Chondrocyte (in vitro differentiated cells): ENCODE measurements at regions not wholly inside any gene's neighbourhood (a gene's known extent, or its start where the extent isn't known, plus 50 kb on each side); places are given as distances from the start of the nearest gene placed in this dataset.

Source experiments
- DNase-seq: peaks from one replicate; pipeline ENCODE4 v3.0.0; 2021; ENCODE audit warnings: mixed read lengths, low spot score
- H3K27ac Mint-ChIP-seq: one replicate; pipeline ENCODE4 v1.8.0; 2021; ENCODE audit warnings: mild to moderate bottlenecking, moderate library complexity, mixed read lengths; ENCODE audit not compliant: unreplicated experiment
- H3K27me3 Mint-ChIP-seq: 2 replicates; pipeline ENCODE4 v1.8.0; 2021; ENCODE audit warnings: low read depth, mixed read lengths
- H3K36me3 Mint-ChIP-seq: 2 replicates; pipeline ENCODE4 v1.8.0; 2021; ENCODE audit warnings: low read depth, mixed read lengths
- H3K4me1 Mint-ChIP-seq: 2 replicates; pipeline ENCODE4 v1.8.0; 2021; ENCODE audit warnings: low read depth, mild to moderate bottlenecking, mixed read lengths
- H3K4me3 Mint-ChIP-seq: one replicate; pipeline ENCODE4 v1.8.0; 2021; ENCODE audit warnings: mild to moderate bottlenecking, moderate library complexity, mixed read lengths; ENCODE audit not compliant: unreplicated experiment
- H3K9me3 Mint-ChIP-seq: 2 replicates; pipeline ENCODE4 v1.8.0; 2021; ENCODE audit warnings: low read depth, mixed read lengths
- TF ChIP-seq, protein P1 (sequence below): fragments of 200-600 bp; sonication (generic); IDR thresholded peaks from 2 replicates; pipeline ENCODE4 v1.5.0; 2021; ENCODE audit warnings: antibody characterized with exemption, mild to moderate bottlenecking, moderate library complexity

- no peak for DNase-seq
- H3K4me1 Mint-ChIP-seq, result peaks cover 32% of the 10 kb centered on the region
- TF ChIP-seq, protein P1, sequence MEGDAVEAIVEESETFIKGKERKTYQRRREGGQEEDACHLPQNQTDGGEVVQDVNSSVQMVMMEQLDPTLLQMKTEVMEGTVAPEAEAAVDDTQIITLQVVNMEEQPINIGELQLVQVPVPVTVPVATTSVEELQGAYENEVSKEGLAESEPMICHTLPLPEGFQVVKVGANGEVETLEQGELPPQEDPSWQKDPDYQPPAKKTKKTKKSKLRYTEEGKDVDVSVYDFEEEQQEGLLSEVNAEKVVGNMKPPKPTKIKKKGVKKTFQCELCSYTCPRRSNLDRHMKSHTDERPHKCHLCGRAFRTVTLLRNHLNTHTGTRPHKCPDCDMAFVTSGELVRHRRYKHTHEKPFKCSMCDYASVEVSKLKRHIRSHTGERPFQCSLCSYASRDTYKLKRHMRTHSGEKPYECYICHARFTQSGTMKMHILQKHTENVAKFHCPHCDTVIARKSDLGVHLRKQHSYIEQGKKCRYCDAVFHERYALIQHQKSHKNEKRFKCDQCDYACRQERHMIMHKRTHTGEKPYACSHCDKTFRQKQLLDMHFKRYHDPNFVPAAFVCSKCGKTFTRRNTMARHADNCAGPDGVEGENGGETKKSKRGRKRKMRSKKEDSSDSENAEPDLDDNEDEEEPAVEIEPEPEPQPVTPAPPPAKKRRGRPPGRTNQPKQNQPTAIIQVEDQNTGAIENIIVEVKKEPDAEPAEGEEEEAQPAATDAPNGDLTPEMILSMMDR, result no peak
- peaks cover 2% of the 10 kb centered on the region for H3K36me3 Mint-ChIP-seq
- H3K4me3 Mint-ChIP-seq, result no peak overlapping the region
- peak overlapping the region; percentile 2 for H3K27ac Mint-ChIP-seq
- peaks cover 19% of the 10 kb centered on the region for H3K9me3 Mint-ChIP-seq
- H3K27me3 Mint-ChIP-seq, result no peaks in the 10 kb centered on the region
These were observed 291.8 kb downstream of the IDS start for GRCh38 chrX:149213264-149213663.

DNA sequence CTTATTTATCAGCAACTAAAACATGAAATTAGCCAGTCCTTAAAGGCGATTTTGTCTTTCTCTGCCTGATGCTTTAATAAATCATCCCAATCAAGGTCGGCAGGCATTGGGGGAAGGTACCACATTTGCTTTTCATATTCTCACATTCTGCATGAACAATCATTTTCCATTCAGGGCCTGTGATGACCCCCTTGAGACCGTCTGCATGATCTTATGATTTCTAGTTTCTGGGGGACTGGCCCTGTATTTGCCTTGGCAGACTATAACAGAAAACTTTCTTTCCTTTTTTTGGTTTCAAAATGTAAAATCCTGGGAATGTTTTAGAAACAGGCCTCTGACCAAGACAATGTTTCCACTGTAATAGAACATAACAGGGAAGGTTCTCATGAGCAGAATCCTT lies 296.8 kb downstream of the IDS start:
- H3K27me3 Mint-ChIP-seq, result no peaks in the 10 kb centered on the region
- peaks cover 35% of the 10 kb centered on the region for H3K4me1 Mint-ChIP-seq
- TF ChIP-seq, protein P1, result no peak
- H3K27ac Mint-ChIP-seq, result peak overlapping the region; percentile 4
- peaks cover 10% of the 10 kb centered on the region for H3K9me3 Mint-ChIP-seq
- no peak for DNase-seq
- no peak overlapping the region for H3K4me3 Mint-ChIP-seq
- peaks cover under 1% of the 10 kb centered on the region for H3K36me3 Mint-ChIP-seq

- DNase-seq, result no peak
- TF ChIP-seq, protein P1, result no peak
- Mint-ChIP-seq H3K36me3 (peaks cover 2% of the 10 kb centered on the region), H3K4me1 (peaks cover 27% of the 10 kb centered on the region), H3K27me3 (no peaks in the 10 kb centered on the region), H3K9me3 (peaks cover 17% of the 10 kb centered on the region), H3K27ac (peak overlapping the region; percentile 71), H3K4me3 (no peak overlapping the region)
These were observed 297.6 kb downstream of the IDS start for GRCh38 chrX:149207518-149207917.

GRCh38 chrX:149205937-149206336 lies 299.2 kb downstream of the IDS start:
- peaks cover 20% of the 10 kb centered on the region for H3K9me3 Mint-ChIP-seq
- H3K27me3 Mint-ChIP-seq, result no peaks in the 10 kb centered on the region
- TF ChIP-seq, protein P1, result no peak
- H3K4me3 Mint-ChIP-seq, result no peak overlapping the region
- no peak for DNase-seq
- H3K36me3 Mint-ChIP-seq, result peaks cover 2% of the 10 kb centered on the region
- H3K27ac Mint-ChIP-seq, result no peak overlapping the region
- H3K4me1 Mint-ChIP-seq, result peaks cover 22% of the 10 kb centered on the region

- H3K4me3 Mint-ChIP-seq, result no peak overlapping the region
- peaks cover 24% of the 10 kb centered on the region for H3K9me3 Mint-ChIP-seq
- TF ChIP-seq, protein P1, result no peak
- no peak overlapping the region for H3K27ac Mint-ChIP-seq
- H3K27me3 Mint-ChIP-seq, result no peaks in the 10 kb centered on the region
- DNase-seq, result no peak
- H3K4me1 Mint-ChIP-seq, result peaks cover 21% of the 10 kb centered on the region
- H3K36me3 Mint-ChIP-seq, result peaks cover 2% of the 10 kb centered on the region
These were observed 300.0 kb downstream of the IDS start for GRCh38 chrX:149205081-149205480.
